WTC11 (cell line): ENCODE measurements at regions not wholly inside any gene's neighbourhood (a gene's known extent, or its start where the extent isn't known, plus 50 kb on each side); places are given as distances from the start of the nearest gene placed in this dataset.

Experiments used
- ATAC-seq: fragments of 200-7000 bp; cut with Tn5 transposase; 2 replicates; pipeline ENCODE4 v1.10.0; 2021; ENCODE audit warnings: mild to moderate bottlenecking, moderate library complexity
- CTCF ChIA-PET: fragments of 300-600 bp; sonication (Branson Sonifier 250); formaldehyde crosslinking; loops from one replicate; lab custom pipeline; 2021; ENCODE audit warnings: antibody characterized with exemption; lab: Charles Lee
- POLR2A ChIA-PET: fragments of 350-600 bp; sonication (Branson Sonifier 250); formaldehyde crosslinking; loops from one replicate; lab custom pipeline; 2021; ENCODE audit warnings: antibody characterized with exemption; lab: Charles Lee
- DNase-seq: peaks from one replicate; pipeline ENCODE4 v3.0.0; 2021; ENCODE audit warnings: low spot score
- H3K27ac Mint-ChIP-seq: 2 replicates; pipeline ENCODE4 v1.8.0; 2021; ENCODE audit warnings: mixed read lengths
- H3K27me3 Mint-ChIP-seq: 2 replicates; pipeline ENCODE4 v1.8.0; 2021; ENCODE audit warnings: low read depth, mild to moderate bottlenecking, moderate library complexity, mixed read lengths
- H3K36me3 Mint-ChIP-seq: 2 replicates; pipeline ENCODE4 v1.8.0; 2021; ENCODE audit warnings: mixed read lengths
- H3K4me1 Mint-ChIP-seq: 2 replicates; pipeline ENCODE4 v1.8.0; 2022; ENCODE audit warnings: mixed read lengths
- H3K4me3 Mint-ChIP-seq: 2 replicates; pipeline ENCODE4 v1.8.0; 2021; ENCODE audit warnings: mild to moderate bottlenecking, moderate library complexity, mixed read lengths
- H3K9me3 Mint-ChIP-seq: 2 replicates; pipeline ENCODE4 v1.8.0; 2021; ENCODE audit warnings: mixed read lengths
- ATF1 ChIP-seq: sonication (generic); formaldehyde crosslinking; IDR thresholded peaks from 2 replicates; pipeline ENCODE4 v1.8.1; 2023; ENCODE audit warnings: mild to moderate bottlenecking, moderate library complexity, missing genetic modification reagents
- GTF2I ChIP-seq: fragments of 250-450 bp; sonication (Bioruptor Pico); conservative IDR thresholded peaks from 2 replicates; pipeline ENCODE4 v1.4.0; 2021; ENCODE audit warnings: mild to moderate bottlenecking
- JAZF1 ChIP-seq: fragments of 250-450 bp; sonication (Bioruptor Pico); IDR thresholded peaks from 2 replicates; pipeline ENCODE4 v1.9.0; 2021; ENCODE audit warnings: moderate library complexity, mild to moderate bottlenecking, inconsistent platforms
- JUN ChIP-seq: sonication (generic); formaldehyde crosslinking; IDR thresholded peaks from 2 replicates; pipeline ENCODE4 v1.8.0; 2023; ENCODE audit warnings: mild to moderate bottlenecking, missing genetic modification reagents
- KAT7 ChIP-seq: sonication (generic); formaldehyde crosslinking; IDR thresholded peaks from 2 replicates; pipeline ENCODE4 v1.8.1; 2023; ENCODE audit warnings: missing genetic modification reagents, mild to moderate bottlenecking, borderline replicate concordance
- NFE2L1 ChIP-seq: sonication (generic); formaldehyde crosslinking; IDR thresholded peaks from 2 replicates; pipeline ENCODE4 v1.8.1; 2023; ENCODE audit warnings: missing genetic modification reagents
- NR2C2 ChIP-seq: sonication (generic); formaldehyde crosslinking; IDR thresholded peaks from 2 replicates; pipeline ENCODE4 v1.8.0; 2022; ENCODE audit warnings: mild to moderate bottlenecking, missing genetic modification reagents
- OVOL2 ChIP-seq: fragments of 250-450 bp; sonication (Bioruptor Pico); IDR thresholded peaks from 2 replicates; pipeline ENCODE4 v1.9.0; 2021; ENCODE audit warnings: mild to moderate bottlenecking, borderline replicate concordance
- SMAD4 ChIP-seq: sonication (generic); formaldehyde crosslinking; IDR thresholded peaks from 2 replicates; pipeline ENCODE4 v1.8.0; 2022; ENCODE audit warnings: mild to moderate bottlenecking, missing genetic modification reagents
- ZNF121 ChIP-seq: sonication (generic); formaldehyde crosslinking; IDR thresholded peaks from 2 replicates; pipeline ENCODE4 v1.8.0; 2023; ENCODE audit warnings: missing genetic modification reagents
- ZNF232 ChIP-seq: sonication (generic); formaldehyde crosslinking; IDR thresholded peaks from 2 replicates; pipeline ENCODE4 v1.8.0; 2022; ENCODE audit warnings: mild to moderate bottlenecking, missing genetic modification reagents
- TF ChIP-seq, protein P1 (sequence below): sonication (generic); formaldehyde crosslinking; IDR thresholded peaks from 2 replicates; pipeline ENCODE4 v1.8.1; 2023; ENCODE audit warnings: mild to moderate bottlenecking, missing genetic modification reagents, borderline replicate concordance
- TF ChIP-seq, protein P2 (sequence below): fragments of 250-450 bp; sonication (Bioruptor Pico); conservative IDR thresholded peaks from 2 replicates; pipeline ENCODE4 v1.9.0; 2021; ENCODE audit warnings: mild to moderate bottlenecking
- TF ChIP-seq, protein P3 (sequence below): sonication (generic); formaldehyde crosslinking; IDR thresholded peaks from 2 replicates; pipeline ENCODE4 v1.8.1; 2023; ENCODE audit warnings: mild to moderate bottlenecking, missing genetic modification reagents
- TF ChIP-seq, protein P4 (sequence below): sonication (generic); formaldehyde crosslinking; IDR thresholded peaks from 2 replicates; pipeline ENCODE4 v1.8.1; 2023; ENCODE audit warnings: mild to moderate bottlenecking, missing genetic modification reagents, moderate library complexity
- TF ChIP-seq, protein P5 (sequence below): fragments of 250-450 bp; sonication (Bioruptor Pico); IDR thresholded peaks from 2 replicates; pipeline ENCODE4 v1.9.0; 2021; ENCODE audit warnings: mild to moderate bottlenecking, borderline replicate concordance
- TF ChIP-seq, protein P6 (sequence below): sonication (generic); formaldehyde crosslinking; conservative IDR thresholded peaks from 2 replicates; pipeline ENCODE4 v1.8.1; 2022; ENCODE audit warnings: mild to moderate bottlenecking, missing genetic modification reagents
- TF ChIP-seq, protein P7 (sequence below): sonication (generic); formaldehyde crosslinking; IDR thresholded peaks from 2 replicates; pipeline ENCODE4 v1.8.0; 2023; ENCODE audit warnings: mild to moderate bottlenecking, missing genetic modification reagents

DNA sequence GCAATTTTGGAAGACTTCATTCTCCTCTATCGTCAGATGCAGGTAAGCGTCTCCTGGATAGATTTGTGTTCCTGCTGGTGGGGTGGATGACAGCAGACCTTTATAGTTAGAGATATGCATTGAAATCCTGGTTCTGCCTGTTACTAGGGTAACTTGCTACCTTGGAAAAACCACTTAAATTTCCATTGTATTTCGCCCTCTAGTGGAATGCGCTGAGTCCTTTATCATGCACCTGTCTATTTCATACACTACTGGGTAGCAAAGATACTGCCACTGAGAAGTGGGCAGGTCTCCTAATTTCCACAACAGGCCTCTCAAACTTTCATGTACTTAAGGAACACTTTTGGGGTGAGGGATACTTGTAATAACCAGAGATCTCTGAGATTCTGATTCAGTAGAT lies 209.5 kb upstream of the SUCLG2 start:
- peak; percentile 15 for DNase-seq

More for the DNA sequence above, 209.5 kb upstream of the SUCLG2 start:
- POLR2A ChIA-PET: no interaction called here
- H3K9me3 Mint-ChIP-seq: peaks cover 23% of the 10 kb centered on the region
- TF ChIP-seq, protein P1, sequence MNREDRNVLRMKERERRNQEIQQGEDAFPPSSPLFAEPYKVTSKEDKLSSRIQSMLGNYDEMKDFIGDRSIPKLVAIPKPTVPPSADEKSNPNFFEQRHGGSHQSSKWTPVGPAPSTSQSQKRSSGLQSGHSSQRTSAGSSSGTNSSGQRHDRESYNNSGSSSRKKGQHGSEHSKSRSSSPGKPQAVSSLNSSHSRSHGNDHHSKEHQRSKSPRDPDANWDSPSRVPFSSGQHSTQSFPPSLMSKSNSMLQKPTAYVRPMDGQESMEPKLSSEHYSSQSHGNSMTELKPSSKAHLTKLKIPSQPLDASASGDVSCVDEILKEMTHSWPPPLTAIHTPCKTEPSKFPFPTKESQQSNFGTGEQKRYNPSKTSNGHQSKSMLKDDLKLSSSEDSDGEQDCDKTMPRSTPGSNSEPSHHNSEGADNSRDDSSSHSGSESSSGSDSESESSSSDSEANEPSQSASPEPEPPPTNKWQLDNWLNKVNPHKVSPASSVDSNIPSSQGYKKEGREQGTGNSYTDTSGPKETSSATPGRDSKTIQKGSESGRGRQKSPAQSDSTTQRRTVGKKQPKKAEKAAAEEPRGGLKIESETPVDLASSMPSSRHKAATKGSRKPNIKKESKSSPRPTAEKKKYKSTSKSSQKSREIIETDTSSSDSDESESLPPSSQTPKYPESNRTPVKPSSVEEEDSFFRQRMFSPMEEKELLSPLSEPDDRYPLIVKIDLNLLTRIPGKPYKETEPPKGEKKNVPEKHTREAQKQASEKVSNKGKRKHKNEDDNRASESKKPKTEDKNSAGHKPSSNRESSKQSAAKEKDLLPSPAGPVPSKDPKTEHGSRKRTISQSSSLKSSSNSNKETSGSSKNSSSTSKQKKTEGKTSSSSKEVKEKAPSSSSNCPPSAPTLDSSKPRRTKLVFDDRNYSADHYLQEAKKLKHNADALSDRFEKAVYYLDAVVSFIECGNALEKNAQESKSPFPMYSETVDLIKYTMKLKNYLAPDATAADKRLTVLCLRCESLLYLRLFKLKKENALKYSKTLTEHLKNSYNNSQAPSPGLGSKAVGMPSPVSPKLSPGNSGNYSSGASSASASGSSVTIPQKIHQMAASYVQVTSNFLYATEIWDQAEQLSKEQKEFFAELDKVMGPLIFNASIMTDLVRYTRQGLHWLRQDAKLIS: no peak
- no peak for TF ChIP-seq JAZF1
- TF ChIP-seq KAT7 (CRISPR knock-in tag): no peak
- no peak for TF ChIP-seq ATF1 (CRISPR knock-in tag)
- TF ChIP-seq, protein P2, sequence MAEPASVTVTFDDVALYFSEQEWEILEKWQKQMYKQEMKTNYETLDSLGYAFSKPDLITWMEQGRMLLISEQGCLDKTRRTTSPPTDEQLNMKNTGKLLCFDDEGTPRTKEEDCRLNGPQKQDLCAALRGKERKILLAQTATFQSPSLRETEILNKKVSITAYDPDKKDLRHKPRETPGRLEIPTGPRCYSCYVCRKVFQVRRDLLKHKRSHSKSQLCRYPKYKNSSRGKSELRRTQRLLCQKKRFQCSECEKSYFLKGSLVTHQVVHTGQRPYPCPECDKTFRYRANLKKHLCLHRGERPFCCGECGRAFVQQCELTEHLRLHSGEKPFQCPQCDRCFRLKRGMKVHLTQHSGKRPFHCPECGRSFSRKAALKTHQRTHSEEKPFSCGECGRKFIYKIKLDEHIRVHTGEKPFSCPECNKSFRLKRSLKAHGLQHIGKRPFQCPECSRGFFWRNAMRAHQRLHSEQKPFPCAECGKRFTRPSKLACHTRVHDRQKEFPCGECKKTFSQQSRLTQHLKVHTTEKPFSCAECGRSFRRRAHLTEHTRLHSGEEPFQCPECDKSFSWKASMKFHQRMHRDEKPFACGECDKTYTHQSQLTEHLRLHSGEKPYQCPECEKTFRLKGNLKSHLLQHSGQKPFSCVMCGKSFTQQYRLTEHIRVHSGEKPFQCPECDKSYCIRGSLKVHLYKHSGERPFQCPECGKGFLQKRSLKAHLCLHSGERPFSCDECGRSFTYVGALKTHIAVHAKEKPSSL: no peak
- TF ChIP-seq, protein P3, sequence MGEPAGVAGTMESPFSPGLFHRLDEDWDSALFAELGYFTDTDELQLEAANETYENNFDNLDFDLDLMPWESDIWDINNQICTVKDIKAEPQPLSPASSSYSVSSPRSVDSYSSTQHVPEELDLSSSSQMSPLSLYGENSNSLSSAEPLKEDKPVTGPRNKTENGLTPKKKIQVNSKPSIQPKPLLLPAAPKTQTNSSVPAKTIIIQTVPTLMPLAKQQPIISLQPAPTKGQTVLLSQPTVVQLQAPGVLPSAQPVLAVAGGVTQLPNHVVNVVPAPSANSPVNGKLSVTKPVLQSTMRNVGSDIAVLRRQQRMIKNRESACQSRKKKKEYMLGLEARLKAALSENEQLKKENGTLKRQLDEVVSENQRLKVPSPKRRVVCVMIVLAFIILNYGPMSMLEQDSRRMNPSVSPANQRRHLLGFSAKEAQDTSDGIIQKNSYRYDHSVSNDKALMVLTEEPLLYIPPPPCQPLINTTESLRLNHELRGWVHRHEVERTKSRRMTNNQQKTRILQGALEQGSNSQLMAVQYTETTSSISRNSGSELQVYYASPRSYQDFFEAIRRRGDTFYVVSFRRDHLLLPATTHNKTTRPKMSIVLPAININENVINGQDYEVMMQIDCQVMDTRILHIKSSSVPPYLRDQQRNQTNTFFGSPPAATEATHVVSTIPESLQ (CRISPR knock-in tag): no peak
- TF ChIP-seq JUN: no peak
- no peak for TF ChIP-seq ZNF232 (CRISPR knock-in tag)
- TF ChIP-seq, protein P4, sequence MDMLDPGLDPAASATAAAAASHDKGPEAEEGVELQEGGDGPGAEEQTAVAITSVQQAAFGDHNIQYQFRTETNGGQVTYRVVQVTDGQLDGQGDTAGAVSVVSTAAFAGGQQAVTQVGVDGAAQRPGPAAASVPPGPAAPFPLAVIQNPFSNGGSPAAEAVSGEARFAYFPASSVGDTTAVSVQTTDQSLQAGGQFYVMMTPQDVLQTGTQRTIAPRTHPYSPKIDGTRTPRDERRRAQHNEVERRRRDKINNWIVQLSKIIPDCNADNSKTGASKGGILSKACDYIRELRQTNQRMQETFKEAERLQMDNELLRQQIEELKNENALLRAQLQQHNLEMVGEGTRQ (CRISPR knock-in tag): no peak
- TF ChIP-seq, protein P5, sequence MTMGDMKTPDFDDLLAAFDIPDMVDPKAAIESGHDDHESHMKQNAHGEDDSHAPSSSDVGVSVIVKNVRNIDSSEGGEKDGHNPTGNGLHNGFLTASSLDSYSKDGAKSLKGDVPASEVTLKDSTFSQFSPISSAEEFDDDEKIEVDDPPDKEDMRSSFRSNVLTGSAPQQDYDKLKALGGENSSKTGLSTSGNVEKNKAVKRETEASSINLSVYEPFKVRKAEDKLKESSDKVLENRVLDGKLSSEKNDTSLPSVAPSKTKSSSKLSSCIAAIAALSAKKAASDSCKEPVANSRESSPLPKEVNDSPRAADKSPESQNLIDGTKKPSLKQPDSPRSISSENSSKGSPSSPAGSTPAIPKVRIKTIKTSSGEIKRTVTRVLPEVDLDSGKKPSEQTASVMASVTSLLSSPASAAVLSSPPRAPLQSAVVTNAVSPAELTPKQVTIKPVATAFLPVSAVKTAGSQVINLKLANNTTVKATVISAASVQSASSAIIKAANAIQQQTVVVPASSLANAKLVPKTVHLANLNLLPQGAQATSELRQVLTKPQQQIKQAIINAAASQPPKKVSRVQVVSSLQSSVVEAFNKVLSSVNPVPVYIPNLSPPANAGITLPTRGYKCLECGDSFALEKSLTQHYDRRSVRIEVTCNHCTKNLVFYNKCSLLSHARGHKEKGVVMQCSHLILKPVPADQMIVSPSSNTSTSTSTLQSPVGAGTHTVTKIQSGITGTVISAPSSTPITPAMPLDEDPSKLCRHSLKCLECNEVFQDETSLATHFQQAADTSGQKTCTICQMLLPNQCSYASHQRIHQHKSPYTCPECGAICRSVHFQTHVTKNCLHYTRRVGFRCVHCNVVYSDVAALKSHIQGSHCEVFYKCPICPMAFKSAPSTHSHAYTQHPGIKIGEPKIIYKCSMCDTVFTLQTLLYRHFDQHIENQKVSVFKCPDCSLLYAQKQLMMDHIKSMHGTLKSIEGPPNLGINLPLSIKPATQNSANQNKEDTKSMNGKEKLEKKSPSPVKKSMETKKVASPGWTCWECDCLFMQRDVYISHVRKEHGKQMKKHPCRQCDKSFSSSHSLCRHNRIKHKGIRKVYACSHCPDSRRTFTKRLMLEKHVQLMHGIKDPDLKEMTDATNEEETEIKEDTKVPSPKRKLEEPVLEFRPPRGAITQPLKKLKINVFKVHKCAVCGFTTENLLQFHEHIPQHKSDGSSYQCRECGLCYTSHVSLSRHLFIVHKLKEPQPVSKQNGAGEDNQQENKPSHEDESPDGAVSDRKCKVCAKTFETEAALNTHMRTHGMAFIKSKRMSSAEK (CRISPR knock-in tag): no peak
- TF ChIP-seq, protein P6, sequence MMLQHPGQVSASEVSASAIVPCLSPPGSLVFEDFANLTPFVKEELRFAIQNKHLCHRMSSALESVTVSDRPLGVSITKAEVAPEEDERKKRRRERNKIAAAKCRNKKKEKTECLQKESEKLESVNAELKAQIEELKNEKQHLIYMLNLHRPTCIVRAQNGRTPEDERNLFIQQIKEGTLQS (CRISPR knock-in tag): no peak
- no peak for TF ChIP-seq NR2C2 (CRISPR knock-in tag)
- TF ChIP-seq ZNF121: no peak
- TF ChIP-seq NFE2L1 (CRISPR knock-in tag): no peak
- TF ChIP-seq SMAD4: no peak
- no peak for TF ChIP-seq GTF2I (CRISPR knock-in tag)
- TF ChIP-seq, protein P7, sequence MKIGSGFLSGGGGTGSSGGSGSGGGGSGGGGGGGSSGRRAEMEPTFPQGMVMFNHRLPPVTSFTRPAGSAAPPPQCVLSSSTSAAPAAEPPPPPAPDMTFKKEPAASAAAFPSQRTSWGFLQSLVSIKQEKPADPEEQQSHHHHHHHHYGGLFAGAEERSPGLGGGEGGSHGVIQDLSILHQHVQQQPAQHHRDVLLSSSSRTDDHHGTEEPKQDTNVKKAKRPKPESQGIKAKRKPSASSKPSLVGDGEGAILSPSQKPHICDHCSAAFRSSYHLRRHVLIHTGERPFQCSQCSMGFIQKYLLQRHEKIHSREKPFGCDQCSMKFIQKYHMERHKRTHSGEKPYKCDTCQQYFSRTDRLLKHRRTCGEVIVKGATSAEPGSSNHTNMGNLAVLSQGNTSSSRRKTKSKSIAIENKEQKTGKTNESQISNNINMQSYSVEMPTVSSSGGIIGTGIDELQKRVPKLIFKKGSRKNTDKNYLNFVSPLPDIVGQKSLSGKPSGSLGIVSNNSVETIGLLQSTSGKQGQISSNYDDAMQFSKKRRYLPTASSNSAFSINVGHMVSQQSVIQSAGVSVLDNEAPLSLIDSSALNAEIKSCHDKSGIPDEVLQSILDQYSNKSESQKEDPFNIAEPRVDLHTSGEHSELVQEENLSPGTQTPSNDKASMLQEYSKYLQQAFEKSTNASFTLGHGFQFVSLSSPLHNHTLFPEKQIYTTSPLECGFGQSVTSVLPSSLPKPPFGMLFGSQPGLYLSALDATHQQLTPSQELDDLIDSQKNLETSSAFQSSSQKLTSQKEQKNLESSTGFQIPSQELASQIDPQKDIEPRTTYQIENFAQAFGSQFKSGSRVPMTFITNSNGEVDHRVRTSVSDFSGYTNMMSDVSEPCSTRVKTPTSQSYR (CRISPR knock-in tag): no peak
- no peak for TF ChIP-seq OVOL2 (CRISPR knock-in tag)
- TF ChIP-seq, all 79 proteins: peak for 0
- peak; percentile 90 for ATAC-seq
- H3K4me3 Mint-ChIP-seq: no peak overlapping the region
- CTCF ChIA-PET: no interaction called here
- H3K36me3 Mint-ChIP-seq: no peaks in the 10 kb centered on the region
- no peaks in the 10 kb centered on the region for H3K4me1 Mint-ChIP-seq
- H3K27ac Mint-ChIP-seq: no peak overlapping the region
- no peaks in the 10 kb centered on the region for H3K27me3 Mint-ChIP-seq
